Liver (tissue), 3 donors: ENCODE measurements at regions not wholly inside any gene's neighbourhood (a gene's known extent, or its start where the extent isn't known, plus 50 kb on each side); places are given as distances from the start of the nearest gene placed in this dataset.

ENCODE experiments used
- ATF3 ChIP-seq: IDR thresholded peaks from 2 replicates; pipeline ENCODE4 v1.6.1; 2016; ENCODE audit warnings: antibody characterized with exemption
- CTCF ChIP-seq: fragments of 150-350 bp; IDR thresholded peaks from 2 replicates; pipeline ENCODE4 v1.5.1; 2017; ENCODE audit warnings: improper control_type of control experiment, low read depth, low read length; ENCODE audit not compliant: missing input control
- EGR1 ChIP-seq, 2 donors: IDR thresholded peaks; 2 replicates each; pipeline ENCODE4 v1.6.1; 2016 to 2018; ENCODE audit warnings: antibody characterized with exemption in 2 of 2, low read depth in 2 of 2
- FOXA1 ChIP-seq: IDR thresholded peaks from 2 replicates; pipeline ENCODE4 v1.6.1; 2016; ENCODE audit warnings: antibody characterized with exemption
- GABPA ChIP-seq, 2 donors: IDR thresholded peaks in 1 of 2; conservative IDR thresholded peaks in 1 of 2; 2 replicates each; pipeline ENCODE4 v1.6.1; 2016; ENCODE audit warnings: antibody characterized with exemption in 2 of 2, mild to moderate bottlenecking in 1 of 2, moderate library complexity in 1 of 2
- HNF4A ChIP-seq, 2 donors: conservative IDR thresholded peaks; 2 replicates each; pipeline ENCODE4 v1.6.1; 2016; ENCODE audit warnings: antibody characterized with exemption in 2 of 2, mild to moderate bottlenecking in 2 of 2
- JUND ChIP-seq, 2 donors: IDR thresholded peaks; 2 replicates each; pipeline ENCODE4 v1.6.1; 2016; ENCODE audit warnings: antibody characterized with exemption in 2 of 2
- MAX ChIP-seq: IDR thresholded peaks from 2 replicates; pipeline ENCODE4 v1.6.1; 2016; ENCODE audit warnings: antibody characterized with exemption
- RXRA ChIP-seq, 2 donors: IDR thresholded peaks; 2 replicates each; pipeline ENCODE4 v1.6.1; 2017 to 2018; ENCODE audit warnings: antibody characterized with exemption in 2 of 2, mild to moderate bottlenecking in 1 of 2
- SP1 ChIP-seq: IDR thresholded peaks from 2 replicates; pipeline ENCODE4 v1.6.1; 2018; ENCODE audit warnings: antibody characterized with exemption, mild to moderate bottlenecking
- TAF1 ChIP-seq: conservative IDR thresholded peaks from 2 replicates; pipeline ENCODE4 v1.6.1; 2016; ENCODE audit warnings: antibody characterized with exemption, mild to moderate bottlenecking
- YY1 ChIP-seq: IDR thresholded peaks from 2 replicates; pipeline ENCODE4 v1.6.1; 2016; ENCODE audit warnings: antibody characterized with exemption, mild to moderate bottlenecking
- TF ChIP-seq, protein P1 (sequence below): IDR thresholded peaks from 2 replicates; pipeline ENCODE4 v1.6.1; 2016; ENCODE audit warnings: antibody characterized with exemption, mild to moderate bottlenecking
- donor health status: healthy.
- donor health status: healthy.

DNA sequence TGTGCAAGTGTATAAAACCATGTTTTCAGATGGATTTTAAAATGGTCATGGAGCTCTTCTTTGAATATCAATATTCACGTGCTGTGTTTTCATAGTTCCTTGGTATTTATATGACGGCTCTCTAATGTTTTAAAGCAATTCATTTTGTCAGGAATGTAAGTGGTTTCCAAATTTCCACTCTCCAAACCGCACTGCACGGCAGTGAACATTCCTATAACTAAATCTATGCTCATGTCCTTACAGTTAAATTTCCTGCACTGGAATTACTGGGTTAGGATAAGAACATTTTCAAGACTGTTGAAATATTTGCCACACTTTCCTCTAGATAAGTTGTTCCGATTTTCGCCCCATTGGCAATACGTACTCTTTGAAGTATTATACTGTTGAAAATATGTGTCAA is 398.9 kb downstream of the PMP22 start:
- TF ChIP-seq GABPA (IDR thresholded peaks at IDR 0.05 in 1 of 2, conservative IDR thresholded peaks at IDR 0.05 in 1 of 2) = no peak
- no peak for TF ChIP-seq CTCF
- no peak for TF ChIP-seq ATF3
- TF ChIP-seq EGR1 (IDR thresholded peaks at IDR 0.05; ENCODE audit: low read depth in 2 of 2) = no peak
- TF ChIP-seq MAX = no peak
- no peak for TF ChIP-seq RXRA (IDR thresholded peaks at IDR 0.05)
- TF ChIP-seq HNF4A (conservative IDR thresholded peaks at IDR 0.05) = no peak
- TF ChIP-seq, protein P1, sequence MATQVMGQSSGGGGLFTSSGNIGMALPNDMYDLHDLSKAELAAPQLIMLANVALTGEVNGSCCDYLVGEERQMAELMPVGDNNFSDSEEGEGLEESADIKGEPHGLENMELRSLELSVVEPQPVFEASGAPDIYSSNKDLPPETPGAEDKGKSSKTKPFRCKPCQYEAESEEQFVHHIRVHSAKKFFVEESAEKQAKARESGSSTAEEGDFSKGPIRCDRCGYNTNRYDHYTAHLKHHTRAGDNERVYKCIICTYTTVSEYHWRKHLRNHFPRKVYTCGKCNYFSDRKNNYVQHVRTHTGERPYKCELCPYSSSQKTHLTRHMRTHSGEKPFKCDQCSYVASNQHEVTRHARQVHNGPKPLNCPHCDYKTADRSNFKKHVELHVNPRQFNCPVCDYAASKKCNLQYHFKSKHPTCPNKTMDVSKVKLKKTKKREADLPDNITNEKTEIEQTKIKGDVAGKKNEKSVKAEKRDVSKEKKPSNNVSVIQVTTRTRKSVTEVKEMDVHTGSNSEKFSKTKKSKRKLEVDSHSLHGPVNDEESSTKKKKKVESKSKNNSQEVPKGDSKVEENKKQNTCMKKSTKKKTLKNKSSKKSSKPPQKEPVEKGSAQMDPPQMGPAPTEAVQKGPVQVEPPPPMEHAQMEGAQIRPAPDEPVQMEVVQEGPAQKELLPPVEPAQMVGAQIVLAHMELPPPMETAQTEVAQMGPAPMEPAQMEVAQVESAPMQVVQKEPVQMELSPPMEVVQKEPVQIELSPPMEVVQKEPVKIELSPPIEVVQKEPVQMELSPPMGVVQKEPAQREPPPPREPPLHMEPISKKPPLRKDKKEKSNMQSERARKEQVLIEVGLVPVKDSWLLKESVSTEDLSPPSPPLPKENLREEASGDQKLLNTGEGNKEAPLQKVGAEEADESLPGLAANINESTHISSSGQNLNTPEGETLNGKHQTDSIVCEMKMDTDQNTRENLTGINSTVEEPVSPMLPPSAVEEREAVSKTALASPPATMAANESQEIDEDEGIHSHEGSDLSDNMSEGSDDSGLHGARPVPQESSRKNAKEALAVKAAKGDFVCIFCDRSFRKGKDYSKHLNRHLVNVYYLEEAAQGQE = no peak
- TF ChIP-seq YY1 = no peak
- TF ChIP-seq SP1 = no peak
- TF ChIP-seq FOXA1 = no peak
- TF ChIP-seq TAF1 = no peak
- TF ChIP-seq JUND (IDR thresholded peaks at IDR 0.05) = no peak
